IgD-negative memory B cell (primary cell): ENCODE measurements at regions not wholly inside any gene's neighbourhood (a gene's known extent, or its start where the extent isn't known, plus 50 kb on each side); places are given as distances from the start of the nearest gene placed in this dataset.
"Not testable (repeated sequence)": the region's sequence is repeated elsewhere in the genome, so short reads cannot be mapped to it uniquely, and the experiment has no call there.

Source experiments
- H3K27ac Mint-ChIP-seq, 3 donors: one replicate each; pipeline ENCODE4 v1.8.0; 2020 to 2022; ENCODE audit warnings: mild to moderate bottlenecking in 3 of 3, mixed read lengths in 3 of 3, moderate library complexity in 1 of 3
- H3K27me3 Mint-ChIP-seq: one replicate; pipeline ENCODE4 v1.8.0; 2021; ENCODE audit warnings: mixed read lengths
- H3K36me3 Mint-ChIP-seq: one replicate; pipeline ENCODE4 v1.8.0; 2020; ENCODE audit warnings: mild to moderate bottlenecking, mixed read lengths
- H3K4me1 Mint-ChIP-seq, 3 donors: one replicate each; pipeline ENCODE4 v1.8.0; 2020 to 2022; ENCODE audit warnings: mixed read lengths in 3 of 3, mild to moderate bottlenecking in 1 of 3
- H3K4me3 Mint-ChIP-seq, 4 donors: one replicate each; pipeline ENCODE4 v1.8.0; 2020 to 2022; ENCODE audit warnings: mild to moderate bottlenecking in 4 of 4, mixed read lengths in 4 of 4, moderate library complexity in 3 of 4
- H3K9me3 Mint-ChIP-seq, 3 donors: one replicate each; pipeline ENCODE4 v1.8.0; 2020 to 2021; ENCODE audit warnings: mixed read lengths in 3 of 3, mild to moderate bottlenecking in 1 of 3

DNA sequence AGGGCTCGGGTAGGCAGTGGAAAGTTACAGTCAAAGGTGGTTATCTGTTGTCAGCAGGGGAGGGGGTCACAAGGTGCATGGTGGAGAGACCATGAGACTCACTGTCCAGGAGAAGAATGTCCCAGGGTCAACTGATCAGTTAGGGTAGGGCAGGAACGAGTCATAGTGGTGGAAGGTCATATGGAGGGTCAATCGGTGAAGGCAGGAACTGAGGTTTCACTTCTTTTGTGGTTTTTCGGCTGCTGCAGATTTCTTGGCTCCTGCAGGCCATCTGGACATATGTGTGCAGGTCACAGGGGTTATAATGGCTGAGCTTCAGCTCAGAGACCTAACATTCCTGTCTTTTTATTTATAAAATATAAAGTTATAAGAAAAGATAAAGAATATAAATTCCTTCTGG lies 506.2 kb upstream of the ROBO2 start:
- peaks cover 4 to 13% (median 13%) of the 10 kb centered on the region in 3 donors for H3K9me3 Mint-ChIP-seq
- not testable (repeated sequence) for H3K27ac Mint-ChIP-seq, H3K4me3 Mint-ChIP-seq, H3K4me1 Mint-ChIP-seq, H3K36me3 Mint-ChIP-seq, H3K27me3 Mint-ChIP-seq

DNA sequence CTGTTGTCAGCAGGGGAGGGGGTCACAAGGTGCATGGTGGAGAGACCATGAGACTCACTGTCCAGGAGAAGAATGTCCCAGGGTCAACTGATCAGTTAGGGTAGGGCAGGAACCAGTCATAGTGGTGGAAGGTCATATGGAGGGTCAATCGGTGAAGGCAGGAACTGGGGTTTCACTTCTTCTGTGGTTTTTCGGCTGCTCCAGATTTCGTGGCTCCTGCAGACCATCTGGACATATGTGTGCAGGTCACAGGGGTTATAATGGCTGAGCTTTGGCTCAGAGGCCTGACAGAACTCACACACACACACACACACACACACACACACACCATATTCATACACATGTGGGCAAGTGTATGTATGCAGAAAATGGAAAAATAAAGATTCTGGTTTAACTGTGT lies 502.0 kb upstream of the ROBO2 start:
- not testable (repeated sequence) for H3K4me1 Mint-ChIP-seq, H3K4me3 Mint-ChIP-seq, H3K36me3 Mint-ChIP-seq, H3K27ac Mint-ChIP-seq, H3K27me3 Mint-ChIP-seq
- H3K9me3 Mint-ChIP-seq: peaks cover 8 to 17% (median 14%) of the 10 kb centered on the region in 3 donors

DNA sequence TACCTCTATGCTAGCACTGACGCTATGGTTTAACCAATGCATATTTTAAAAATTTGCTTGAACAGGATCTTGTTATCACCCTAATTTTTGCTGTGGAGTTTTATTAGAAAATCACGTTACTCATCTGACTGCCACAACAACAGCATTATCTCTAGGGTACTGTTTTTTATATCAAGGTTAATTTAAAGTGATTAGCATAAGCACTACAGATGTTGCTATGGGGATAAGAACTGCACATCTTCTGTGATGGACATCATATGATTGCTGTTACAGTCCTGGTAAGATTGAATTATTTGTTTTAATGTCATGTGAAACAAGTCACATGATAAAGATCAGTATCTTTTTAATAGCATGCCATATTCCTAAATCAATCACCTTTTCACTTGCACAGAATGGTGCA lies 492.2 kb upstream of the ROBO2 start:
- H3K4me3 Mint-ChIP-seq: no peak overlapping the region
- H3K9me3 Mint-ChIP-seq: peaks cover 0 to 5% (median 5%) of the 10 kb centered on the region in 3 donors
- no peaks in the 10 kb centered on the region for H3K27me3 Mint-ChIP-seq
- H3K4me1 Mint-ChIP-seq: no peaks in the 10 kb centered on the region
- no peak overlapping the region for H3K27ac Mint-ChIP-seq
- no peaks in the 10 kb centered on the region for H3K36me3 Mint-ChIP-seq

DNA sequence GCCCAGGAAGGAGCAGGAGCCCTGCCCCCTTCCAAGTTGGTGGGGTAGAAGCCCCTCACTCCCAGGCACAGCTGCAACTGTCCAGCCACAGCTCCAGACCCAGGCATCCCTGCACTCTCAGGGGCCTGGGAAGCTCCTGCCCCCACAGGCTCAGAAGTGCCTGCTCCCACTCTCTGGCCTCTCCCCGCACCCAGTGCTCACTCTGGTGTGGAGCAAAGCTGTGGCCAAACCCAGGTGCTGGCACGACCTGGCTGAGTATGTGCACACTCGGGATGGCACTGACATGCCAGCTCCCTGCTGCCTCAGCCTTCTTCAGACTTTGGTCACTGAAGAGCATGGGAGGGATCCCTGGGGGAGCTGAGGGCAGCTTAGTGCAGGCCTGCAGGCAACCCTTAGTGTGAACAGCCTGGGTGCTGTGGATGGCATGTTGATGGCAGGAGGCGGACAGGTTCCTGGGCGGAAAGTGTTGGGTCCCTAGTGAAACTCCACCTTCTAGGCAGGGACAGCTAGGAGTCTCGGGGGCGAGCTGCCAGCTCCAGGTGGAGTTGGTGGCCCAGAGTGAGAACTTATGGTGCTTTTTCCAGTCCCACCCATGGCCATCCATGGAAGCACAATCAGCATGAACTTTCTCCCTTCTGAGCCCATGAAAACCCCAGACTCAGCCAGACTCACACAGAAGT lies 489.2 kb upstream of the ROBO2 start:
- Mint-ChIP-seq H3K4me1 (no peaks in the 10 kb centered on the region), H3K9me3 (peaks cover 3 to 9% (median 4%) of the 10 kb centered on the region in 3 donors), H3K27ac (no peak overlapping the region), H3K36me3 (no peaks in the 10 kb centered on the region), H3K4me3 (no peak overlapping the region), H3K27me3 (no peaks in the 10 kb centered on the region)

DNA sequence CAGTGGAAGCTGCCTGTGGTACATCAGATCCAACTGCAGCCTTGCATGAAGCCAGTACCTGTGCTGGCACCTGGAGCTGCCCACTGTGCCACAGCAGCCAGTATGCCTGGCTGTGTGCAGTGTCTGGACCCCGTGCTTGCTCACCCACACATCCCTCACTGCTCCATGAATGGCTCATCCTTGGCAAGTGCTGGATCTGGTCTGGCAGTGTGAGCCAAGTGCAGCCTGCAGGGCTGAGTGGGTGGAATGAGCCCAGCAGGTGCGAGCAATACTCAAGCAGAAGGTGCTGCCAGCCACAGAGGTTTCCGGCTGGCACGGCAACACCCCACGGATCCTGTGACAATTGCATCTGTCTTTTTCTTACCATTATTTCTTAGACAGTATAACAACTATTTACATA lies 488.2 kb upstream of the ROBO2 start:
- no peak overlapping the region for H3K27ac Mint-ChIP-seq
- no peaks in the 10 kb centered on the region for H3K27me3 Mint-ChIP-seq
- no peaks in the 10 kb centered on the region for H3K36me3 Mint-ChIP-seq
- no peak overlapping the region for H3K4me3 Mint-ChIP-seq
- no peaks in the 10 kb centered on the region for H3K4me1 Mint-ChIP-seq
- peaks cover 3 to 9% (median 4%) of the 10 kb centered on the region in 3 donors for H3K9me3 Mint-ChIP-seq

DNA sequence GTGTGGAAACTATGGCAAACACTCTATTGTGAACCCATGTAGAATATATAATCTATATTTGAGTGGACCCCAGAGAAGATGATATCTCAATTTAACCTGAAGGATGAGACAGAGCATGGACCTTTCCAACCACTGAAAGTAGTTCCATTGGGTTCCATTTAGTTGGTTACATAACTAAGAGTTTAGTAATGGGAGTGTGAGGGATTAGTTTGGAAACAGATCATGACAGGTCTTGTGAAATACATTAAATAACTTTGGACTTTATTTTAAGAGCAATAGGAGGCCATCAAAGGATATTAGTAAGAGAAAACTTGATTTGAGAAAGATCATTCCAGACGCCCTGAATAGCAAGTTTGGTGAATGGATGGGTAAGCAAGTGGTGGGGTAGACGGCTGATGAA lies 487.2 kb upstream of the ROBO2 start:
- no peaks in the 10 kb centered on the region for H3K27me3 Mint-ChIP-seq
- no peaks in the 10 kb centered on the region for H3K36me3 Mint-ChIP-seq
- no peak overlapping the region for H3K27ac Mint-ChIP-seq
- no peak overlapping the region for H3K4me3 Mint-ChIP-seq
- peaks cover 3 to 9% (median 4%) of the 10 kb centered on the region in 3 donors for H3K9me3 Mint-ChIP-seq
- H3K4me1 Mint-ChIP-seq: no peaks in the 10 kb centered on the region

GRCh38 chr3:76554707-76555106 lies 485.2 kb upstream of the ROBO2 start:
- no peak overlapping the region for H3K27ac Mint-ChIP-seq
- H3K4me3 Mint-ChIP-seq: no peak overlapping the region
- H3K4me1 Mint-ChIP-seq: no peaks in the 10 kb centered on the region
- H3K9me3 Mint-ChIP-seq: peaks cover 1 to 15% (median 3%) of the 10 kb centered on the region in 3 donors
- no peaks in the 10 kb centered on the region for H3K27me3 Mint-ChIP-seq
- no peaks in the 10 kb centered on the region for H3K36me3 Mint-ChIP-seq

GRCh38 chr3:76561494-76562236 lies 478.2 kb upstream of the ROBO2 start:
- H3K27ac Mint-ChIP-seq: no peak overlapping the region
- H3K4me1 Mint-ChIP-seq: no peaks in the 10 kb centered on the region
- no peaks in the 10 kb centered on the region for H3K36me3 Mint-ChIP-seq
- no peaks in the 10 kb centered on the region for H3K27me3 Mint-ChIP-seq
- no peak overlapping the region for H3K4me3 Mint-ChIP-seq
- peaks cover 2 to 6% (median 2%) of the 10 kb centered on the region in 3 donors for H3K9me3 Mint-ChIP-seq

- Mint-ChIP-seq H3K4me1 (no peaks in the 10 kb centered on the region), H3K27ac (no peak overlapping the region), H3K9me3 (peaks cover 0 to 4% (median 4%) of the 10 kb centered on the region in 3 donors), H3K36me3 (no peaks in the 10 kb centered on the region), H3K27me3 (no peaks in the 10 kb centered on the region), H3K4me3 (no peak overlapping the region)
Observed at GRCh38 chr3:76565496-76566210, 474.2 kb upstream of the ROBO2 start.

DNA sequence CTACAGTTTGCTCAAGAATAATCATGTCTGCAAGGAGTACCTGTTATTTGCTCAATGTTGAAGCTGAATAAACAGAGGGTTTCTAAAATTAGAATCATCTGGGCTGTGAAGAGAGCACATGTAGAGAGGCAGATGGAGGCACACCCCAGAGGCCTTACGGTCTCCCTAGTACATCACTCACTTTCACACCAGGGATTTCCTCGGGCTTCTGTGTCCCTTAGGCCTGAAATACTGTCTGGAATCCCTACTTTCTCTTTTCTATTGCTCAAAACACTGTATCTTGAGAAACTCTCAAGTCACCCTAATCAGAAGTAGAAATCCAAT lies 473.7 kb upstream of the ROBO2 start:
- Mint-ChIP-seq H3K4me1 (no peaks in the 10 kb centered on the region), H3K36me3 (no peaks in the 10 kb centered on the region), H3K9me3 (peaks cover 0 to 4% (median 4%) of the 10 kb centered on the region in 3 donors), H3K4me3 (no peak overlapping the region), H3K27ac (no peak overlapping the region), H3K27me3 (no peaks in the 10 kb centered on the region)

DNA sequence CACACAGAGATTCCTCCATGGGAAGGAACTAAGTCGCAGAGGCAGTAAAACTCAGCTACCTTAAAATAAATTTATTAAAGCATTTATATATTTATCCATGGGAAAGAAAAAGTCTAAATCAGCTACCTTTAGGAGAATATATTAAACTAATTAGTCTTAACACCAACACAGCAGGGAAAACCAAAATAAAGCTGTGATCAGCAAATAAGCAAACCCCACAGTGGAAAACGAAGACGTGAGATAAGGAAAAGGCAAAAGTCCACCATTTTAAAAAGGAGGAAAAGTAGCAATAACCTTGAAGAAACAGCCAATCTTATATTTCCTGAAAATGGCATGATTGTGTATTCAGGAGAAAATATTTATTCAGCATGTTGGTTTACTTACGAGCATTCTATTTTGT lies 473.0 kb upstream of the ROBO2 start:
- no peaks in the 10 kb centered on the region for H3K4me1 Mint-ChIP-seq
- H3K27me3 Mint-ChIP-seq: no peaks in the 10 kb centered on the region
- no peak overlapping the region for H3K4me3 Mint-ChIP-seq
- H3K36me3 Mint-ChIP-seq: no peaks in the 10 kb centered on the region
- H3K9me3 Mint-ChIP-seq: peaks cover 0 to 4% (median 4%) of the 10 kb centered on the region in 3 donors
- no peak overlapping the region for H3K27ac Mint-ChIP-seq

DNA sequence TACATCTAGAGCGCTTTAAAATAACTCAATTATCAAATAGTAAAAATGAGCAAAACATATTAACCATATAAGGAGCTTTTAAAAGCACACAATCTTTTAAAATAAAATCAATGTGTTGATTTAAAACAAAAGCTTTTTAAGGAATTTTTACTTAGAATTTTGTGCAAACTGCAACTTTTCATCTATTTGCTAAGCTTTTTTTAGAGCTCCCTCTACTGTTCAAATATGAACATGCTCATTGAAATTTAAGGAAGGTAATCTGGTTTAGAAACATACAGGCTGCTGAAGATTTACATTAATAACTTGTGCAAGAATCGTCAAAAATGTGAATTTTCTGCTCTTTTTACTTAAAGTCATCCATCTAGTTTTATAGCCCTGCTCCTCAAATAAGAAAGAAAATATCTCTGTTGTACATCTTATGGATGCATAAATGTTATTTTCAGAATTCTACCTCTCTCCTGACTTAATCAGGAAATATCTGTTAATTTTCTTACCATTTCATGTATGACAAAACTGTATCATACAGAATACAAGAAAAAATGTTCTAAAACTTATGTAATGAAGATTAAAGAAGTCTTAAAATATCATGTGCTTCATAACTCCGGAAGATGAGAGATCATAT lies 469.4 kb upstream of the ROBO2 start:
- no peaks in the 10 kb centered on the region for H3K27me3 Mint-ChIP-seq
- H3K4me1 Mint-ChIP-seq: no peaks in the 10 kb centered on the region
- H3K9me3 Mint-ChIP-seq: peaks cover 0 to 4% (median 2%) of the 10 kb centered on the region in 3 donors
- no peak overlapping the region for H3K27ac Mint-ChIP-seq
- no peak overlapping the region for H3K4me3 Mint-ChIP-seq
- H3K36me3 Mint-ChIP-seq: no peaks in the 10 kb centered on the region

GRCh38 chr3:76576201-76576600 lies 463.7 kb upstream of the ROBO2 start:
- H3K9me3 Mint-ChIP-seq: peaks cover 0 to 1% (median 0%) of the 10 kb centered on the region in 3 donors
- H3K4me1 Mint-ChIP-seq: peaks cover 0 to 1% (median 0%) of the 10 kb centered on the region in 3 donors
- H3K27me3 Mint-ChIP-seq: no peaks in the 10 kb centered on the region
- no peaks in the 10 kb centered on the region for H3K36me3 Mint-ChIP-seq
- no peak overlapping the region for H3K4me3 Mint-ChIP-seq
- no peak overlapping the region for H3K27ac Mint-ChIP-seq

DNA sequence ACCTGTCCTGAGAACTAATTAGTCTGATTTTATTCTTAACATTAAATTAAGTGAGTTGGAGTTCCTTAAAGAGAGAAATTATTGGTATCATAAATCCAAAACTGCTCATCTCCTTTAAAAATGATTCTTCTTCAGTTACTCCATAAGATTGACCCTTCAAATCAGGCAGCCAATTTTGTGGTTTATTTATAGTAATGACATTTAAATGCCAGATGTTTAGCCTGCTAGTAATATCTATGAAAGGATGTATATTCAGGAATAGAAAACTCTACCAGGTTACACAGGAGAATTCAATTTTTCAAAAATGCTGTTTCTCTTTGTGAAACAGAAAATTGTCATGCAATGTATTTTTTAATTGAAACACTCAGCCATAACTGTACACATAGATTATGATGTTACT lies 457.8 kb upstream of the ROBO2 start:
- peaks cover 0 to 1% (median 0%) of the 10 kb centered on the region in 3 donors for H3K4me1 Mint-ChIP-seq
- H3K4me3 Mint-ChIP-seq: no peak overlapping the region
- no peaks in the 10 kb centered on the region for H3K27me3 Mint-ChIP-seq
- H3K9me3 Mint-ChIP-seq: peaks cover 0 to 5% (median 4%) of the 10 kb centered on the region in 3 donors
- no peak overlapping the region for H3K27ac Mint-ChIP-seq
- no peaks in the 10 kb centered on the region for H3K36me3 Mint-ChIP-seq
